GM06990 (cell line): ENCODE measurements at regions not wholly inside any gene's neighbourhood (a gene's known extent, or its start where the extent isn't known, plus 50 kb on each side); places are given as distances from the start of the nearest gene placed in this dataset.

Source experiments
- DNase-seq: peaks from one replicate; pipeline ENCODE4 v3.0.0-alpha.2; 2011; ENCODE audit not compliant: insufficient read length; ENCODE audit errors: extremely low read depth
- H3K27me3 ChIP-seq: replicated peaks from 2 replicates; pipeline ENCODE4 v1.6.0; 2011; ENCODE audit warnings: low read length; ENCODE audit not compliant: control insufficient read depth, insufficient read depth
- H3K36me3 ChIP-seq: 2 replicates; pipeline ENCODE4 v1.5.1; 2011; ENCODE audit warnings: low read length; ENCODE audit not compliant: control insufficient read depth, insufficient read depth
- H3K4me3 ChIP-seq: replicated peaks from 2 replicates; pipeline ENCODE4 v1.5.1; 2011; ENCODE audit warnings: low read depth, mild to moderate bottlenecking, control low read depth, low read length
- CTCF ChIP-seq: IDR thresholded peaks from 2 replicates; pipeline ENCODE4 v1.5.1; 2011; ENCODE audit warnings: low read length, control low read depth, mild to moderate bottlenecking, inconsistent platforms; ENCODE audit not compliant: insufficient read depth, poor library complexity, severe bottlenecking

DNA sequence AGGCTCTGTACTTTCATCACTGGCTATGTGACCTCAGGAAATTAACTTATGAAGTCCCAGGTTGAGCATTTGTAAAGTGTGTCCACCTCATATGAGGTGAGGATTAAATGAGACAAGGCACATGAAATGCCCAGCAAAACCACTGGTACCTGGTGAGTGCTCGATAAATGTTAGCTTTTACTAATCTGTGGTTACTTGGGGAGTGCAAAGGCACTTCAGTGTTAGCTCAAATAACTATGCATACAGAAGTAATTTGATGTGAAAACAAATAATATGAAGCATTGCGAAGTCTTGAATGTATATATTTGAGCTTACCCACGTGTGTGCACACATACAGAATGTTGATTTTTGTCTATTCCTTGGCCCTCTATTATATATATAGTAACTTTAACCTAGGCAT, 186.3 kb upstream of the TLL1 start:
- Histone ChIP-seq H3K36me3 (no peaks in the 10 kb centered on the region), H3K4me3 (no peak overlapping the region), H3K27me3 (no peaks in the 10 kb centered on the region; the same call in 1 of the 2 replicates)
- no peak for TF ChIP-seq CTCF
- no peak for DNase-seq

GRCh38 chr4:165689159-165689558, 183.9 kb upstream of the TLL1 start:
- H3K4me3 ChIP-seq, result no peak overlapping the region
- no peak for DNase-seq
- no peak for TF ChIP-seq CTCF
- H3K36me3 ChIP-seq, result no peaks in the 10 kb centered on the region
- H3K27me3 ChIP-seq, result no peaks in the 10 kb centered on the region; the same call in 1 of the 2 replicates

- DNase-seq, result no peak
- no peaks in the 10 kb centered on the region for H3K36me3 ChIP-seq
- H3K4me3 ChIP-seq, result no peak overlapping the region
- no peaks in the 10 kb centered on the region; the same call in 1 of the 2 replicates for H3K27me3 ChIP-seq
- no peak for TF ChIP-seq CTCF
Observed at GRCh38 chr4:165692082-165692481, 181.0 kb upstream of the TLL1 start.

GRCh38 chr4:165698272-165698671, 174.8 kb upstream of the TLL1 start:
- TF ChIP-seq CTCF, result no peak
- no peak for DNase-seq
- H3K4me3 ChIP-seq, result no peak overlapping the region
- no peaks in the 10 kb centered on the region for H3K27me3 ChIP-seq
- no peaks in the 10 kb centered on the region for H3K36me3 ChIP-seq

DNA sequence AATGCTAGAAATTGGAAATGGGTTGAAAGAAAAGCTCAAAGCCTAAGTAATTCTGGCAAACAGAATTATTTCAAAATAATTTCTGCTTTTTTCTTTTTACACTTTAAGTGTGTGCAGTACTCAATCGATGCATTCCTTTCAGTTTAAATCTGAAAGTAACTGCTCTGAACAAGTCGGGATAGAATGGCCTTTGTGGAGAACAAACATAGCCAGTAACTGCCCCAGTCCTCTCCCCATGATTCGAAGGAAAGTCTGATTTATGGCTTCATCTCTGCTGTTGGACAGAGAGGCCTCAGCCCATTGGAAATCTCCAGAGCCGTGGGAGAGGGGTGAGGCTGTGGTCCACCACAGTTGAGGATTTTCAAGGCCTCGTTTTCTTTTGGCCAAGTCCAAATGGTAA, 174.0 kb upstream of the TLL1 start:
- no peak for DNase-seq
- no peaks in the 10 kb centered on the region for H3K27me3 ChIP-seq
- H3K36me3 ChIP-seq, result no peaks in the 10 kb centered on the region
- no peak overlapping the region for H3K4me3 ChIP-seq
- TF ChIP-seq CTCF, result no peak

DNA sequence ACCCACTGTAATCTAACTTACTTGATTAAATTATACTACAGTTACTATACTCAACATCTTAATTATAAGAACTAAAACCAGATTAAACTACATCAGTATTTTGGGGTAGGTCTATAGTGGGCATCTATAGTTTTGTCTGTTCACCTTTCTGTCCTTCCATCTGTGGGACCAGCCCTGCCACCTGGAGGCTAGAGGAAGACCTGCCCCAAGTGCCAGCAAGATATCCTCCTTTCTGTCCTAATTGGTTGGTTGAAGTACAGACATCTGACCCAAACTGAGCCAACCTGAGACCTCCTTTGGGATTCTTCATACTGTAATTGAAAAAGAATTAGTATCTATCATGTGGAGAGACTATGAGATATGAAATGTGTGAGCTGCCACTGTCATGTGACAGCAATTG, 172.2 kb upstream of the TLL1 start:
- Histone ChIP-seq H3K27me3 (no peaks in the 10 kb centered on the region), H3K4me3 (no peak overlapping the region), H3K36me3 (no peaks in the 10 kb centered on the region)
- TF ChIP-seq CTCF, result peak; percentile 48
- no peak for DNase-seq
